SK-N-SH (cell line): ENCODE measurements at regions not wholly inside any gene's neighbourhood (a gene's known extent, or its start where the extent isn't known, plus 50 kb on each side); places are given as distances from the start of the nearest gene placed in this dataset.

Experiments used
- EZH2phosphoT487 ChIP-seq: fragments of 200-600 bp; sonication (generic); IDR thresholded peaks from 2 replicates; pipeline ENCODE4 v1.6.1; 2017; ENCODE audit warnings: low read depth, mixed run types, mild to moderate bottlenecking, antibody characterized with exemption, moderate library complexity, borderline replicate concordance
- RAD21 ChIP-seq: IDR thresholded peaks from 2 replicates; pipeline ENCODE4 v1.6.1; 2012; ENCODE audit warnings: mild to moderate bottlenecking, low read length

- TF ChIP-seq RAD21 (no peak), EZH2phosphoT487 (no peak)
Observed at GRCh38 chr18:30328839-30329238, 713.7 kb downstream of the DSC3 start.
